ELR (cell line): ENCODE measurements at regions not wholly inside any gene's neighbourhood (a gene's known extent, or its start where the extent isn't known, plus 50 kb on each side); places are given as distances from the start of the nearest gene placed in this dataset.
"Not testable (repeated sequence)": the region's sequence is repeated elsewhere in the genome, so short reads cannot be mapped to it uniquely, and the experiment has no call there.

Source experiments
- DNase-seq: peaks from one replicate; pipeline ENCODE4 v3.0.0-alpha.2; 2015; ENCODE audit warnings: low read depth

GRCh38 chr13:109702030-109702597 lies 84.3 kb downstream of the IRS2 start:
- not testable (repeated sequence) for DNase-seq

- DNase-seq: peak; percentile 69
These were observed 86.2 kb downstream of the IRS2 start for GRCh38 chr13:109700176-109700575.

DNA sequence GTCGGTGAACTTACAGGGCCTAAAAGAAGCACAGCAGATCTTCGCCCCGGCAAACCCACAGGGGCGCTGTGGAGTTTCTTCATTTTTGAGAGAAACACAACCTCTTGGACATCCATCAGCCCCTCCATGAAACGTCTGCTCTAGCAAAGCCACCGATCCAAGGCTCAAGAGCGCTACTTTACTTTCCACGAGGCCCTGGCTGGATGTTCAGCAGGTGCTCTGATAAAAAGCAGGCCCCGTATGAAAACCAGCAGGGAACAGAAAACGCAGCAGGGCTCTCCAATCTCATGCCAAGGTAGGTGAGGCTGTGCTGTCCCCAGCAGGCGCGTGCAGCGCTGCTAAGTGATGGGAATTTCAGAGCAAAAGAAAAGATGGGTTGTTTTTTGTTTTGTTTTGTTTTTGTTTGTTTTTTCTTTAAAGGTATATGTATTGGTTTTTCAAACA lies 86.7 kb downstream of the IRS2 start:
- no peak for DNase-seq

DNA sequence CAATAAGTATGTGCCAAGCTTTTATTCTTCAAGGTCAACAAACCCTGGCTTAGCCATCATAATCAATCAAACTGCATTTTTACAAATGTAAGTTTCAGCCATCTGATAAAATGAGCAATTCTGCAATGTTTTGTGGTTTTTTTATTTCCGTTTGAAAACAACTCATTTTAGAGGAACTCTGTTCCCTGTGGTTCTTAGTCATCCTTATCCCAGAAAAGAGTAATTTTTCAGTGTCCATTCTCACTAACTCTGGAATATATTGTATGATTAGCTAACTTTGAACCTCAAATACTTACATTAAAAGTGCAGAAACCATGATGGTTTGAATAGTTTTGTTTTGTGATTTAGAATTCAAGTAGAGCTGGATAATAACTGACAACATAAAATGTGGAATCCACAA lies 87.6 kb downstream of the IRS2 start:
- DNase-seq: peak; percentile 84

DNA sequence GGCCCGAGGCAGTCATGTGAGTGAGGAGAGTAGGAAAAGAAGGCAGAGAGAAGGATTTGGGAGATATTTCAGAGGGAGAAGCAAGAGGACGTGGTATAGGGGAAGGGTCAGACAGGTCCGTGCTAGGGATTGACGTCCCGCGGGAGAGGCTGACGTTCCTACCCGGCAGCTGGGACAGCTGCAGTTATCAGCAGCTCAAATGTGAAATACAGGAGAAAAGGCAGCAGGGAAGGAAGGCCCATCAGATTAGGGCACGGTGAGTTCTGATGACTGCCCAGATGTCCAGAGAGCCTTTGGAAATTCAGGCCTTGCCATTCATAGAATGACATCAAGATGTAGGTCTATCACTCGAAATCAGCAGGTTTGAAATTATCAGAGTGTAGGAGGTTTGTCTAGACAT lies 88.4 kb downstream of the IRS2 start:
- DNase-seq: no peak

DNA sequence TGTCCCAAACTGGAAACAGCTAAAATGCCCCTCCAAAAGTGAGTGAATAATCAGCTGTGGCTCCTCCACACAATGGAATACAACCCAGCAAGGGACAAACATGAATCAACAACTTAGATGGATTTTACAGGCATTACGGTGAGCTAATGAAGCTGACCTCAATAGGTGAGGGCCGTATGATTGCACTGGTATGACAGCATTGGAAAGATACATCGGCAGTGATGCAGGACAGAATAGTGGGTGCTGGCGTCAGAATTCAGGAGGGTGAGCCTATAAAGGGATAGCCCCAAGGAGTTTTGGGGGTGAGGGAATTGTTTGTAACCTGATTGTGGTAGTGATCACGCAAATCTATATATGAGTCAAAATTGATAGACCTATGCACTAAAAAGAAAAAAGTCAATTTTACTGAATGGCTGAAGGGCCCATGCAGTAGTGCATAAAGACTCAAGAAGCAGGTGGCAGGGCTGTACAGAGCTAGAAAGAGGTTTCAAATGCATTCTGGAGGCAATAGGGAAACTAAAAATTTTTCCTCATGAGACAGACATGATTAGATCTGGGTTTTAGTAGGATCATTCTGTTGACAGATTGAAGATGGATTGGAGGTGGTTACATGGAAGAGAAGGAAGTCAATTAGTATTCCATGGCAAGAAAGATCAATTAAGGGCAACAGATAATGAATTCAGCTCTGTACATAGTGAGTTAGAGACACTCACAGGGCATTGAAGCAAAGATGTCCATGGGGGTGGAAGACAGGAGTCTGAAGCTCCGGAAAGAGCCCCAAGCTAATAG lies 90.8 kb downstream of the IRS2 start:
- DNase-seq: no peak

DNA sequence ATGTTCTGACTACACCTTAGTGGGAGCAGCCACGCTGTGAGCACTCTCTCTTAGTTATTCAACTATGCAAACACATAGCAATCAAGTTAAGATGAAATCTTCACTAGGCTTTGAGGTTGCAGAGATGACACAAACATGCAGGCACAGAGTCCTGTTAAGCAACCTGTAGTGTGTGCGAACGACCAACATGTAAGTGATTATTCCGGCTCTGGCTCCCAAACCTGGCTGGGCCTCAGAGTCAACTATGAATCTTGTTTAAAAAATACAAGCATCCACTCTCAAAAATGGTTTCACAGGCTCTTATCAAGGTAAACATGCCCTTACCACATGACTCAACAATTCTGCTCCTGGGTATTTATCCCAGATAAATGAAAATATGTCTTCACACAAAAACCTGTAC lies 91.4 kb downstream of the IRS2 start:
- no peak for DNase-seq

DNA sequence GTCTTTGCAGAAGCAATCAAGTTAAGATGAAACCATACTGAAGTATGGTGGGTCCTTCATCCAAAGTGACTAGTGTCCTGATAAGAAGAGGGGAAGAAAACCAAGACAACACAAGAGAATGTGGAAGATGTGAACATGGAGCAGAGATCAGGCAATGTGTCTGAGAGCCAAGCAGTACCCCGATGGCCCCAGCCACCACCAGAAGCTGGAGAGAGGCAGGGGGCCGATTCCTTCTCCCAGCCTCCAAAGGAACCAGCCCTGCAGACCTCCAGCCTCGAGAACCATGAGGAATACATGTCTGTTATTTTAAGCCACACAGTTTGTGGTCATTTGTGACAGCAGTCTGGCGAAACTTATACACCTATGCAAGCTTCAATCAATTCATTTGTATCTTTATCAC lies 93.2 kb downstream of the IRS2 start:
- no peak for DNase-seq

- no peak for DNase-seq
These were observed 94.7 kb downstream of the IRS2 start for GRCh38 chr13:109691689-109692088.

GRCh38 chr13:109687559-109688448 lies 98.6 kb downstream of the IRS2 start:
- no peak for DNase-seq

GRCh38 chr13:109685203-109685602 lies 101.2 kb downstream of the IRS2 start:
- no peak for DNase-seq

GRCh38 chr13:109684824-109685202 lies 101.6 kb downstream of the IRS2 start:
- no peak for DNase-seq

GRCh38 chr13:109684084-109684823 lies 102.1 kb downstream of the IRS2 start:
- DNase-seq: no peak

DNA sequence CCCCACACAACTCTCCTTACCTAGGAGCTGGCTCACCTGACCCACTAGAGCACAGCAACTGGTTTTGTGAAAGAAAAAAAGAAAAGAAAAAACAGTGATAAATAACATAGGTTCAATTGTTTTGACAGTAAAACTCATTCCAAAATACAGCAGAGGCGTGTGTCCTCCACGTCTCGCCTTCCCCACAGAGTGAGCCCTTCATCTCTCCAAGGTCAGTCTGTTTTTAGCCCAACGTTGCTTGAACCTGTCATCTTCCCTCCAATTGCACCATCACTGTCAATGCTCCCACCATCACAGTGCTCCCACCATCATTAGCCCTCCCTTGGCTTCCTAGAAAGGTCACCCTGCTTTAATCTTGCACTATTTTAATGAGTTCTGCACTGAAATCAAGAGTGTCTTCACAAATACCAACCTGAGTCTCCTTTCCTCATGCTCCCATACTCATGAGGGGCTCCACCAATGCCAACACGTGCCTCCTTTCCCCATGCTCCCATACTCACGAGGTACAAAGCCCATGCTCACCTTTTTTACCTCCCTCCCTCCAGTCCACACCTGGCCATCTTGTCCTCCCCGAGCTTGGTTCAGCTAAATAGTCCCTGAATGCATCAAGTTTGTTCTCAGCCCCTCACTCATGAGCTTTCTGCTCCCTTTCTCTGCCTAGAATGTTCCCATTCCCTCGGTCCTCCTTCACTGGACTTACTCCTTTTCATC lies 103.7 kb downstream of the IRS2 start:
- DNase-seq: no peak

GRCh38 chr13:109680930-109681329 lies 105.5 kb downstream of the IRS2 start:
- DNase-seq: no peak

DNA sequence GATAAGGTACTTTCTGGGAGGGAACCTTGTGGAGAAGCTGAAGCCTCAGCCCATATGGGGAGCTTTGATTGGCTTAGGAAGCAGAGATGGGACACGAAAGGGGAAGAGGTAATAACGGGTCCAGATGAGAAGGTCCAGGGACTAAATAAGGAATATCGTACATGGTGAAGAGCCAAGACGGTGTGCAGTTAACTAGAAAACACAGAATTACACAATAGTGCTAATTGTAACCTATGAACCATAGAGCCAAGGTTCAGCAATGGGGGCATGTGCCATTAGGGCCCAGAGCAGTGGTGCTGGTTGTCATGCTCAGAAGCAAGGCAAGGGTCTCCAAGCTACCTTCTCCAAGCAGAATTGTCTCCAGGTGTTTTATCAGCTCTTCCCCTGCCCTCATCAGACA lies 106.1 kb downstream of the IRS2 start:
- DNase-seq: no peak

GRCh38 chr13:109678459-109678858 lies 107.9 kb downstream of the IRS2 start:
- DNase-seq: no peak

DNA sequence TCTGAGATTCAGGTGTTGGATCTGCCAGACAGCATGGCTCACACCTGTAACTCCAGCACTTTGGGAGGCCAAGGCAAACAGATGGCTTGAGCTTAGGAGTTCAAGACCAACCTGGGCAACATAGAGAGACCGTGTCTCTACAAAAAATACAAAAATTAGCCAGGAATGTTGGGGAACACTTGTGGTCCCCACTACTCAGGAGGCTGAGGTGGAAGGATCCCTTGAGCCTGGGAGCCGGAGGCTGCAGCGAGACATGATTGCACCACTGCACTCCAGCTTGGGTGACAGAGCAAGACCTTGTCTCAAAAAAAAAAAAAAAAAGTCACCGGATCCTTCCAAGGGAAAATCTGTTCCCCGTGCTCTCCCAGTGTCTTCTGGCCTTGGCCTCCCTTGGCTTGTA lies 109.2 kb downstream of the IRS2 start:
- no peak for DNase-seq

DNA sequence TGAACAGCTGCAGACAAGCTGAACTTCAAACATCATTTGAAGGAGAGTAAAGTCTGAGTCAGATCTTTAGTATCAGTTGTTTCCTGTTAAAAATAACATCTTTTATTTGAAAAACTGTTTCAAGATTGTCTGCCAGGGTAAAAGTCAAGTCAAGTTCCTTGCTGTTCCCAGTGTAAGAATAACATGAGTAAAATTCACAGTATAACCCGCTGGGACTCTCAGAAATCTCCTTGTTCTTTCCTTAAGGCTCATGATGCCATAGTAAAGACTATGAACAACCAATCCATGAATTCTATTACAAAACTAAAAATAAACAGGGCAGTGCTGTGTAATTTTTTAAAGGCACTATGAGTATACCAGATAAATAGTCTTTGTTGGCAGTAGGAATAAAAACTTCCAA lies 112.9 kb downstream of the IRS2 start:
- no peak for DNase-seq

DNA sequence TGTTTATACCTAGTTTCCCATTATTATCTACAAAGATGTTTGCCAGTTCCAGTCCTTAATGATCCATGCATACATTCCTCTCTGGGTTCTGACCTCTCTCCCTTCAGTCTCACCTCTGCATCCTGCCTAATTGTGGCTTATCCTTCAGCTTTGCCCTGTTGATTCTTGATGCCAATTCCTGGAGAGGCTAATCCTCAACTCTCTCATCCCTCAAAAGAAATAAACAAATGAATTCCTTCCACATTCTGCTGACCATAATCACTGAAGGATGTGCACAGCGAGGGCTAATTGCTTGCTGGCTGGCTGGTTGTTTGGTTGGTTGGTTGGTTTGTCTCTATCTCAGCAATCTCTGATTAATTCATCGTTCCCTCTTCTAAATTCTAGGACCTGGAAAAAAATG lies 113.8 kb downstream of the IRS2 start:
- DNase-seq: peak; percentile 44

GRCh38 chr13:109671919-109672318 lies 114.5 kb downstream of the IRS2 start:
- no peak for DNase-seq

DNA sequence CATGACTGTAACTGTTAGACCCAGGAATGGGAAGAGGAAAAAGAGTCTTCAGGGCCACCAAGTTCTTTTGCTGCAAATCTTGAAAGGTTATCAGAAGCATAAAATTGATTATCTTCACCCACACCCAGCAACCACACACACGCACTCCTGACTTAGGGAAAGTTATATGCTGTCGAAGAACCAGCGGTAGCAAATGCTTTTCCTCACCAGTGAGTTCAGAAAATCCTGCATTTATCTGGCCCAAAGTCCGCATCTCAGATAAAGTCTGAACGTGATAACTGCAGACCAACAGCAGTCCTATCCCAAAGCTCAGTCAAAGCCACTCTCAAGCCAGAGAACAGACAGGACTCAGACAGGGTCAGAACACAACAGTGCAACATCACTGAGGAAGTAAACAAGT lies 115.6 kb downstream of the IRS2 start:
- no peak for DNase-seq
